DOHH2 (cell line): ENCODE measurements at regions not wholly inside any gene's neighbourhood (a gene's known extent, or its start where the extent isn't known, plus 50 kb on each side); places are given as distances from the start of the nearest gene placed in this dataset.

Experiments
- EZH2phosphoT487 ChIP-seq: fragments of 200-600 bp; sonication (generic); IDR thresholded peaks from 2 replicates; pipeline ENCODE4 v1.6.1; 2017; ENCODE audit warnings: borderline replicate concordance, mild to moderate bottlenecking, antibody characterized with exemption, low read length, moderate library complexity, mixed read lengths
- TF ChIP-seq, protein P1 (sequence below): fragments of 200-600 bp; sonication (generic); IDR thresholded peaks from one replicate; pipeline ENCODE4 v1.5.1; 2014; ENCODE audit warnings: antibody characterized with exemption, mild to moderate bottlenecking, low read depth, low read length; ENCODE audit not compliant: poor library complexity, severe bottlenecking

DNA sequence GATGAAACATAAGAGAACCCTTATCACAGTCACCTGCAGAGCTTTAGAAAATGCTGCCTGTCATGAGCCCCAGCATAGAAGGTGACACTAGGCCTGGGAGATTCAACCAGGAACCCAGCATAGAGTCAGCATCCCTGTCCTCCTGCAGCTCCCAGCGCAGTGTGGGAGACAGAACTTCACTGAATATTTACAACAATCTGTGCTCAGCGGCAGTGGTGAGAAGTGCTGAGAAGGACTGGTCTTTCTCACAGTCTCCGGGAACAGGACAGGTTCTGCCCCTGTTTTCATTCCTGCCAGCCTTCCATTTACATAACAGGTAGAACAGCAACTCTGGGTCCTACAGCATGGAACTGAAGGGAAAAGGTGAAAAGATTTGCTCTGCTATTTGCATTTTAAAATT, 83.5 kb upstream of the GADD45A start:
- TF ChIP-seq, protein P1, sequence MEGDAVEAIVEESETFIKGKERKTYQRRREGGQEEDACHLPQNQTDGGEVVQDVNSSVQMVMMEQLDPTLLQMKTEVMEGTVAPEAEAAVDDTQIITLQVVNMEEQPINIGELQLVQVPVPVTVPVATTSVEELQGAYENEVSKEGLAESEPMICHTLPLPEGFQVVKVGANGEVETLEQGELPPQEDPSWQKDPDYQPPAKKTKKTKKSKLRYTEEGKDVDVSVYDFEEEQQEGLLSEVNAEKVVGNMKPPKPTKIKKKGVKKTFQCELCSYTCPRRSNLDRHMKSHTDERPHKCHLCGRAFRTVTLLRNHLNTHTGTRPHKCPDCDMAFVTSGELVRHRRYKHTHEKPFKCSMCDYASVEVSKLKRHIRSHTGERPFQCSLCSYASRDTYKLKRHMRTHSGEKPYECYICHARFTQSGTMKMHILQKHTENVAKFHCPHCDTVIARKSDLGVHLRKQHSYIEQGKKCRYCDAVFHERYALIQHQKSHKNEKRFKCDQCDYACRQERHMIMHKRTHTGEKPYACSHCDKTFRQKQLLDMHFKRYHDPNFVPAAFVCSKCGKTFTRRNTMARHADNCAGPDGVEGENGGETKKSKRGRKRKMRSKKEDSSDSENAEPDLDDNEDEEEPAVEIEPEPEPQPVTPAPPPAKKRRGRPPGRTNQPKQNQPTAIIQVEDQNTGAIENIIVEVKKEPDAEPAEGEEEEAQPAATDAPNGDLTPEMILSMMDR = no peak
- no peak for TF ChIP-seq EZH2phosphoT487
